OCI-LY7 (cell line): ENCODE measurements at regions not wholly inside any gene's neighbourhood (a gene's known extent, or its start where the extent isn't known, plus 50 kb on each side); places are given as distances from the start of the nearest gene placed in this dataset.

ENCODE experiments used
- BruUV-seq: library from RNA; stranded (reverse); fragments of 400-500 nt; replicated peaks from 2 replicates; lab custom pipeline; 2021; lab: Mats Ljungman, UMichigan
- CTCF ChIA-PET: fragments of 300-600 bp; sonication (Branson Sonifier 250); formaldehyde crosslinking; loops from one replicate; lab custom pipeline; 2022; ENCODE audit warnings: antibody characterized with exemption; ENCODE audit not compliant: unreplicated experiment; lab: Charles Lee
- POLR2A ChIA-PET: fragments of 300-600 bp; sonication (Branson Sonifier 250); formaldehyde crosslinking; loops from one replicate; lab custom pipeline; 2022; ENCODE audit warnings: antibody characterized with exemption; lab: Charles Lee
- DNase-seq: peaks from one replicate; pipeline ENCODE4 v3.0.0-alpha.2; 2015; ENCODE audit warnings: low spot score
- H2AFZ ChIP-seq: fragments of 200-600 bp; sonication (generic), shearing (Covaris generic); 2 replicates; pipeline ENCODE4 v1.6.1; 2014; ENCODE audit warnings: mild to moderate bottlenecking, antibody characterized with exemption, low read length, moderate library complexity
- H3K27ac ChIP-seq: fragments of 200-600 bp; sonication (generic); 2 replicates; pipeline ENCODE4 v1.5.1; 2014; ENCODE audit warnings: mixed run types, low read depth, mild to moderate bottlenecking, moderate library complexity, low read length, inconsistent platforms; ENCODE audit not compliant: poor library complexity, severe bottlenecking
- H3K36me3 ChIP-seq: fragments of 200-600 bp; sonication (generic); 2 replicates; pipeline ENCODE4 v1.6.1; 2014; ENCODE audit warnings: mild to moderate bottlenecking, antibody characterized with exemption, low read length, moderate library complexity, mixed read lengths; ENCODE audit not compliant: insufficient read depth
- H3K4me1 ChIP-seq: fragments of 200-600 bp; sonication (generic); 2 replicates; pipeline ENCODE4 v1.5.1; 2014; ENCODE audit warnings: mild to moderate bottlenecking, low read length; ENCODE audit not compliant: insufficient read depth, poor library complexity, severe bottlenecking
- H3K4me2 ChIP-seq: fragments of 200-600 bp; sonication (generic); 2 replicates; pipeline ENCODE4 v1.6.1; 2014; ENCODE audit warnings: mild to moderate bottlenecking, low read length
- H3K4me3 ChIP-seq: fragments of 200-600 bp; sonication (generic); 2 replicates; pipeline ENCODE4 v1.5.1; 2014; ENCODE audit warnings: mild to moderate bottlenecking, low read depth, low read length; ENCODE audit not compliant: poor library complexity, severe bottlenecking
- H3K79me2 ChIP-seq: fragments of 200-600 bp; sonication (generic); 2 replicates; pipeline ENCODE4 v1.6.1; 2016; ENCODE audit warnings: low read depth, mild to moderate bottlenecking, low read length, moderate library complexity, mixed read lengths; ENCODE audit not compliant: insufficient read depth
- H3K9me2 ChIP-seq: fragments of 200-600 bp; sonication (generic); 2 replicates; pipeline ENCODE4 v1.6.1; 2016; ENCODE audit warnings: mild to moderate bottlenecking, low read length, mixed read lengths; ENCODE audit not compliant: insufficient read depth
- H3K9me3 ChIP-seq: fragments of 200-600 bp; sonication (generic); 2 replicates; pipeline ENCODE4 v1.6.1; 2014; ENCODE audit warnings: mild to moderate bottlenecking, mixed run types, low read length, mixed read lengths
- H4K20me1 ChIP-seq: fragments of 200-600 bp; sonication (generic); 2 replicates; pipeline ENCODE4 v1.6.1; 2014; ENCODE audit warnings: mild to moderate bottlenecking, antibody characterized with exemption, low read length, moderate library complexity, mixed read lengths; ENCODE audit not compliant: insufficient read depth
- CTCF ChIP-seq: fragments of 200-600 bp; sonication (generic); conservative IDR thresholded peaks from 2 replicates; pipeline ENCODE4 v1.5.1; 2014; ENCODE audit warnings: mild to moderate bottlenecking, antibody characterized with exemption, low read length, moderate library complexity, mixed read lengths
- EZH2phosphoT487 ChIP-seq: fragments of 200-600 bp; sonication (generic); IDR thresholded peaks from 2 replicates; pipeline ENCODE4 v1.6.1; 2018; ENCODE audit warnings: low read depth, borderline replicate concordance, mild to moderate bottlenecking, mixed run types, antibody characterized with exemption, low read length, moderate library complexity, mixed read lengths
- intact Hi-C: fragments of 100-400 bp; cut with micrococcal nuclease; formaldehyde crosslinking; loops from one replicate; pipeline ENCODE4 v1.10.0; 2022; ENCODE audit not compliant: unreplicated experiment

GRCh38 chr1:67615886-67616285, 69.1 kb upstream of the GADD45A start:
- H4K20me1 ChIP-seq, result no peaks in the 10 kb centered on the region
- no peak overlapping the region for H3K4me3 ChIP-seq
- H3K4me2 ChIP-seq, result no peak overlapping the region
- no peak overlapping the region for H3K27ac ChIP-seq
- no peaks in the 10 kb centered on the region for H3K36me3 ChIP-seq
- TF ChIP-seq EZH2phosphoT487, result no peak
- TF ChIP-seq CTCF, result no peak
- no peaks in the 10 kb centered on the region for H3K4me1 ChIP-seq
- intact Hi-C loops, result no loop called here
- no TSS peak for BruUV-seq
- no peaks in the 10 kb centered on the region for H3K79me2 ChIP-seq
- ChIA-PET POLR2A (interaction anchor here (0.7 kb wide), 1 partner anchor 35 kb away, joined by 3 read pairs; no protein-coding TSS in a partner anchor), CTCF (no interaction called here)
- no peak overlapping the region for H2AFZ ChIP-seq
- H3K9me3 ChIP-seq, result no peaks in the 10 kb centered on the region
- H3K9me2 ChIP-seq, result no peaks in the 10 kb centered on the region
- no peak for DNase-seq

GRCh38 chr1:67616394-67616985, 68.5 kb upstream of the GADD45A start:
- no peaks in the 10 kb centered on the region for H3K79me2 ChIP-seq
- H3K9me2 ChIP-seq, result no peaks in the 10 kb centered on the region
- no peaks in the 10 kb centered on the region for H3K36me3 ChIP-seq
- ChIA-PET POLR2A (interaction anchor here (0.7 to 0.8 kb wide), 2 partner anchors 34 to 319 kb away, joined by 3 read pairs; no protein-coding TSS in a partner anchor), CTCF (no interaction called here)
- BruUV-seq, result no TSS peak
- no peaks in the 10 kb centered on the region for H3K9me3 ChIP-seq
- H3K4me2 ChIP-seq, result no peak overlapping the region
- no peak for TF ChIP-seq CTCF
- no peak for TF ChIP-seq EZH2phosphoT487
- H3K4me3 ChIP-seq, result no peak overlapping the region
- no peak overlapping the region for H3K27ac ChIP-seq
- no peak overlapping the region for H2AFZ ChIP-seq
- no peaks in the 10 kb centered on the region for H4K20me1 ChIP-seq
- intact Hi-C loops, result no loop called here
- no peak for DNase-seq
- H3K4me1 ChIP-seq, result no peaks in the 10 kb centered on the region

GRCh38 chr1:67618285-67619018, 66.5 kb upstream of the GADD45A start:
- H3K4me1 ChIP-seq, result no peaks in the 10 kb centered on the region
- no peak overlapping the region for H3K4me2 ChIP-seq
- H3K9me3 ChIP-seq, result no peaks in the 10 kb centered on the region
- no peaks in the 10 kb centered on the region for H3K9me2 ChIP-seq
- H3K79me2 ChIP-seq, result no peaks in the 10 kb centered on the region
- no peak overlapping the region for H2AFZ ChIP-seq
- no peaks in the 10 kb centered on the region for H3K36me3 ChIP-seq
- CTCF ChIA-PET, result no interaction called here
- TF ChIP-seq EZH2phosphoT487, result no peak
- no peak for TF ChIP-seq CTCF
- intact Hi-C loops, result no loop called here
- DNase-seq, result no peak
- no TSS peak for BruUV-seq
- no peaks in the 10 kb centered on the region for H4K20me1 ChIP-seq
- no peak overlapping the region for H3K4me3 ChIP-seq
- H3K27ac ChIP-seq, result no peak overlapping the region
- POLR2A ChIA-PET, result interaction anchor here (1.1 kb wide), 1 partner anchor 18 kb away, joined by 3 read pairs; no protein-coding TSS in a partner anchor
